Spleen (tissue), 11 donors: ENCODE measurements at regions not wholly inside any gene's neighbourhood (a gene's known extent, or its start where the extent isn't known, plus 50 kb on each side); places are given as distances from the start of the nearest gene placed in this dataset.

Experiments used
- DNase-seq: peaks from one replicate; pipeline ENCODE4 v3.0.0-alpha.2; 2020
- H3K27ac ChIP-seq, 8 donors: fragments of 200-600 bp; sonication (generic) in 7 of 8; 1 replicate in 4 of 8; 2 replicates in 4 of 8; pipeline versions ENCODE4 v1.5.0 to v1.8.0; 2016 to 2021; ENCODE audit warnings: inconsistent platforms in 4 of 8, mild to moderate bottlenecking in 4 of 8, moderate library complexity in 1 of 8
- H3K27me3 ChIP-seq, 7 donors: fragments of 200-600 bp; sonication (generic) in 6 of 7; replicated peaks in 1 of 7; 1 replicate in 4 of 7; 2 replicates in 3 of 7; pipeline versions ENCODE4 v1.5.0 to v1.8.0; 2016 to 2021; ENCODE audit warnings: inconsistent platforms in 3 of 7, mild to moderate bottlenecking in 1 of 7
- H3K36me3 ChIP-seq, 6 donors: fragments of 200-600 bp; sonication (generic) in 5 of 6; 1 replicate in 4 of 6; 2 replicates in 2 of 6; pipeline versions ENCODE4 v1.5.0 to v1.8.0; 2016 to 2021; ENCODE audit warnings: inconsistent platforms in 2 of 6
- H3K4me1 ChIP-seq, 6 donors: fragments of 200-600 bp; sonication (generic) in 5 of 6; 1 replicate in 3 of 6; 2 replicates in 3 of 6; pipeline versions ENCODE4 v1.5.0 to v1.8.0; 2016 to 2021; ENCODE audit warnings: inconsistent platforms in 3 of 6
- H3K4me3 ChIP-seq, 8 donors: fragments of 200-600 bp; sonication (generic) in 7 of 8; 1 replicate in 4 of 8; 2 replicates in 4 of 8; pipeline versions ENCODE4 v1.5.0 to v1.8.0; 2016 to 2021; ENCODE audit warnings: inconsistent platforms in 4 of 8, mild to moderate bottlenecking in 4 of 8, moderate library complexity in 2 of 8
- H3K9me3 ChIP-seq, 8 donors: fragments of 200-600 bp; sonication (generic) in 7 of 8; 1 replicate in 4 of 8; 2 replicates in 4 of 8; pipeline versions ENCODE4 v1.5.0 to v1.8.0; 2016 to 2021; ENCODE audit warnings: inconsistent platforms in 4 of 8
- CTCF ChIP-seq, 11 experiments: fragments of 200-600 bp in 7 of 11; fragments of 450-650 bp in 4 of 11; sonication (generic) in 4 of 11; IDR thresholded peaks in 8 of 11; conservative IDR thresholded peaks in 3 of 11; 1 replicate in 7 of 11; 2 replicates in 4 of 11; pipeline versions ENCODE4 v1.4.0 to v1.8.0; 2016 to 2021; ENCODE audit warnings: antibody characterized with exemption in 11 of 11, inconsistent platforms in 4 of 11, mild to moderate bottlenecking in 1 of 11
- POLR2A ChIP-seq, 3 donors: fragments of 450-650 bp; IDR thresholded peaks; one replicate each; pipeline ENCODE4 v1.5.1; 2017; ENCODE audit warnings: antibody characterized with exemption in 3 of 3, mild to moderate bottlenecking in 1 of 3
- POLR2AphosphoS5 ChIP-seq, 3 donors: sonication (generic); formaldehyde crosslinking; IDR thresholded peaks; one replicate each; pipeline ENCODE4 v1.5.1; 2017; ENCODE audit warnings: antibody characterized with exemption in 3 of 3
- WGBS, 5 donors: extraction: QIAGEN DNeasy Blood & Tissue Kit in 3 of 5; methylation state at CpG; one replicate each; pipeline versions ENCODE4 v1.1.5 to v1.1.7; 2013 to 2018; 5-methylcytosine and 5-hydroxymethylcytosine counted together
- intact Hi-C: fragments of 100-400 bp; cut with DNase I; formaldehyde crosslinking; loops from one replicate; pipeline ENCODE4 v1.15.0; 2023; ENCODE audit warnings: low total_unique reads
- donor health status: healthy with polysubstance abuse.
- donor health status: DM: no; HTN: no; CAD: no; lungs with moderate emphysema.
- donor health status: DM: no; HTN: no; CAD: no.
- donor health status: Bipolar disorder and iron deficiency.
- donor health status: healthy.
- donor health status: DM: no; HTN: no; CAD: no.
- donor health status: DM: yes; HTN: yes; CAD: no.

- intact Hi-C loops: no loop called here
Measured at GRCh38 chr11:76728227-76728626, 54.9 kb upstream of the TSKU start.

GRCh38 chr11:76728778-76729177 is 54.4 kb upstream of the TSKU start:
- no peaks in the 10 kb centered on the region for H3K4me1 ChIP-seq
- intact Hi-C loops: no loop called here
- peaks cover 0 to 17% (median 0%) of the 10 kb centered on the region in 7 donors for H3K27me3 ChIP-seq
- H3K36me3 ChIP-seq: no peaks in the 10 kb centered on the region
- H3K9me3 ChIP-seq: no peaks in the 10 kb centered on the region
- 45 to 100% (median 86%) methylated on average over 1 of the region's 1 CpG for WGBS, 5 donors
- H3K27ac ChIP-seq: no peak overlapping the region
- TF ChIP-seq POLR2AphosphoS5 (IDR thresholded peaks at IDR 0.05) (no peak), POLR2A (IDR thresholded peaks at IDR 0.05) (no peak), CTCF (IDR thresholded peaks at IDR 0.05 in 8 of 11, conservative IDR thresholded peaks at IDR 0.05 in 3 of 11) (no peak)
- no peak for DNase-seq
- no peak overlapping the region for H3K4me3 ChIP-seq

More at GRCh38 chr11:76728227-76728626, 54.9 kb upstream of the TSKU start:
- Histone ChIP-seq H3K4me3 (no peak overlapping the region), H3K36me3 (no peaks in the 10 kb centered on the region), H3K27ac (no peak overlapping the region), H3K27me3 (peaks cover 0 to 22% (median 0%) of the 10 kb centered on the region in 7 donors), H3K9me3 (no peaks in the 10 kb centered on the region), H3K4me1 (no peaks in the 10 kb centered on the region)
- no peak for TF ChIP-seq POLR2A (IDR thresholded peaks at IDR 0.05)
- no peak for DNase-seq
- WGBS, 5 donors: 84 to 100% (median 91%) methylated on average over 1 of the region's 1 CpG

- no peaks in the 10 kb centered on the region for H3K9me3 ChIP-seq
- peaks cover 0 to 12% (median 0%) of the 10 kb centered on the region in 7 donors for H3K27me3 ChIP-seq
- TF ChIP-seq CTCF (IDR thresholded peaks at IDR 0.05 in 8 of 11, conservative IDR thresholded peaks at IDR 0.05 in 3 of 11): no peak
- TF ChIP-seq POLR2A (IDR thresholded peaks at IDR 0.05): no peak
- no peak for TF ChIP-seq POLR2AphosphoS5 (IDR thresholded peaks at IDR 0.05)
- no peak overlapping the region for H3K27ac ChIP-seq
- DNase-seq: no peak
- no peaks in the 10 kb centered on the region for H3K36me3 ChIP-seq
- H3K4me1 ChIP-seq: peaks cover 0 to 4% (median 0%) of the 10 kb centered on the region in 6 donors
- H3K4me3 ChIP-seq: no peak overlapping the region
- intact Hi-C loops: no loop called here
- 50 to 79% (median 70%) methylated on average over 1 of the region's 1 CpG for WGBS, 5 donors
Measured at GRCh38 chr11:76729214-76729613, 53.9 kb upstream of the TSKU start.

- TF ChIP-seq POLR2A (IDR thresholded peaks at IDR 0.05): no peak
- TF ChIP-seq POLR2AphosphoS5 (IDR thresholded peaks at IDR 0.05): no peak
- TF ChIP-seq CTCF (IDR thresholded peaks at IDR 0.05 in 8 of 11, conservative IDR thresholded peaks at IDR 0.05 in 3 of 11): no peak
Measured at GRCh38 chr11:76730887-76731565, 52.1 kb upstream of the TSKU start.

More at GRCh38 chr11:76730887-76731565, 52.1 kb upstream of the TSKU start:
- intact Hi-C loops: loop anchor here (10.0 kb wide), 1 partner anchor 184 kb away; no protein-coding TSS in a partner anchor
- H3K27me3 ChIP-seq: no peaks in the 10 kb centered on the region
- H3K9me3 ChIP-seq: no peaks in the 10 kb centered on the region
- peaks cover 0 to 17% (median 0%) of the 10 kb centered on the region in 6 donors for H3K4me1 ChIP-seq
- no peak overlapping the region for H3K27ac ChIP-seq
- DNase-seq: no peak
- no peak overlapping the region for H3K4me3 ChIP-seq
- no peaks in the 10 kb centered on the region for H3K36me3 ChIP-seq
- 67 to 86% (median 78%) methylated on average over 6 of the region's 6 CpGs for WGBS, 5 donors
